Inferior parietal cortex (tissue), 1 donor: ENCODE measurements at regions not wholly inside any gene's neighbourhood (a gene's known extent, or its start where the extent isn't known, plus 50 kb on each side); places are given as distances from the start of the nearest gene placed in this dataset.
"Not testable (repeated sequence)": the region's sequence is repeated elsewhere in the genome, so short reads cannot be mapped to it uniquely, and the experiment has no call there.

Experiments
- DNase-seq: peaks from one replicate; pipeline ENCODE4 v3.0.0-alpha.2; 2016; ENCODE audit errors: extremely low spot score

- not testable (repeated sequence) for DNase-seq
Measured at GRCh38 chr9:89695979-89696378, 91.2 kb downstream of the GADD45G start.

- DNase-seq = no peak
Measured at GRCh38 chr9:89696780-89697179, 92.0 kb downstream of the GADD45G start.

GRCh38 chr9:89697553-89697952, 92.7 kb downstream of the GADD45G start:
- DNase-seq = no peak

GRCh38 chr9:89698411-89699005, 93.7 kb downstream of the GADD45G start:
- no peak for DNase-seq

GRCh38 chr9:89699646-89700045, 94.8 kb downstream of the GADD45G start:
- no peak for DNase-seq

- DNase-seq = no peak
Measured at GRCh38 chr9:89701221-89701798, 96.5 kb downstream of the GADD45G start.

GRCh38 chr9:89702401-89702800, 97.6 kb downstream of the GADD45G start:
- DNase-seq = no peak

GRCh38 chr9:89705651-89706050, 100.8 kb downstream of the GADD45G start:
- DNase-seq = no peak

GRCh38 chr9:89706086-89706485, 101.3 kb downstream of the GADD45G start:
- DNase-seq = no peak

GRCh38 chr9:89706731-89707191, 101.9 kb downstream of the GADD45G start:
- DNase-seq = no peak

- DNase-seq = no peak
Measured at GRCh38 chr9:89710697-89711096, 105.9 kb downstream of the GADD45G start.

- no peak for DNase-seq
Measured at GRCh38 chr9:89711866-89712265, 107.1 kb downstream of the GADD45G start.

- DNase-seq = no peak
Measured at GRCh38 chr9:89712283-89712682, 107.5 kb downstream of the GADD45G start.

- DNase-seq = no peak
Measured at GRCh38 chr9:89714321-89714720, 109.5 kb downstream of the GADD45G start.

GRCh38 chr9:89715318-89715858, 110.6 kb downstream of the GADD45G start:
- no peak for DNase-seq

- no peak for DNase-seq
Measured at GRCh38 chr9:89715881-89716280, 111.1 kb downstream of the GADD45G start.

GRCh38 chr9:89716559-89716958, 111.7 kb downstream of the GADD45G start:
- no peak for DNase-seq

GRCh38 chr9:89718176-89718575, 113.4 kb downstream of the GADD45G start:
- DNase-seq = no peak

GRCh38 chr9:89718651-89719050, 113.8 kb downstream of the GADD45G start:
- no peak for DNase-seq

GRCh38 chr9:89719202-89719601, 114.4 kb downstream of the GADD45G start:
- no peak for DNase-seq

- no peak for DNase-seq
Measured at GRCh38 chr9:89720696-89721175, 115.9 kb downstream of the GADD45G start.

GRCh38 chr9:89721176-89721700, 116.4 kb downstream of the GADD45G start:
- DNase-seq = no peak

GRCh38 chr9:89721971-89722530, 117.2 kb downstream of the GADD45G start:
- DNase-seq = no peak
